HCT116 (cell line): ENCODE measurements at regions not wholly inside any gene's neighbourhood (a gene's known extent, or its start where the extent isn't known, plus 50 kb on each side); places are given as distances from the start of the nearest gene placed in this dataset.
A peak's percentile ranks its signal among the peaks of the same experiment; 100 is the strongest.

Experiments
- ATAC-seq: fragments of 200-7000 bp; cut with Tn5 transposase; 2 replicates; pipeline ENCODE4 v1.9.1; 2020; ENCODE audit warnings: mild to moderate bottlenecking, moderate library complexity
- BruUV-seq: library from RNA; stranded (reverse); fragments of 400-500 nt; replicated peaks from 2 replicates; lab custom pipeline; 2021; lab: Mats Ljungman, UMichigan
- CTCF ChIA-PET: fragments of 300-600 bp; sonication (Branson Sonifier 250); formaldehyde crosslinking; loops from one replicate; lab custom pipeline; 2021; ENCODE audit warnings: antibody characterized with exemption; lab: Charles Lee
- POLR2A ChIA-PET: fragments of 300-600, 350-600 bp; sonication (Branson Sonifier 250); formaldehyde crosslinking; loops from one replicate; lab custom pipeline; 2021; ENCODE audit warnings: antibody characterized with exemption; lab: Charles Lee
- RAD21 ChIA-PET, 2 experiments: fragments of 300-600 bp; sonication (Branson Sonifier 250); formaldehyde crosslinking; loops; one replicate each; lab custom pipeline; 2023; ENCODE audit warnings: low total read pairs in 2 of 2; ENCODE audit not compliant: uncharacterized antibody in 2 of 2, unreplicated experiment in 2 of 2, low non-redundant PET in 1 of 2; lab: Charles Lee
- DNase-seq: peaks from one replicate; pipeline ENCODE4 v3.0.0-alpha.2; 2010; ENCODE audit warnings: low read depth, low spot score
- H2AFZ ChIP-seq: fragments of 200-600 bp; shearing (Covaris generic), sonication (generic); 2 replicates; pipeline ENCODE4 v1.6.1; 2017; ENCODE audit warnings: low read depth, mixed run types, mixed read lengths, antibody characterized with exemption, low read length; ENCODE audit not compliant: poor library complexity, severe bottlenecking
- H3K27ac ChIP-seq: 2 replicates; pipeline ENCODE4 v1.5.1; 2012; ENCODE audit warnings: low read depth, low read length
- H3K27me3 ChIP-seq: fragments of 200-600 bp; sonication (generic); 2 replicates; pipeline ENCODE4 v1.6.1; 2016; ENCODE audit warnings: mixed run types, low read length, mixed read lengths; ENCODE audit not compliant: insufficient read depth
- H3K36me3 ChIP-seq, 2 experiments: fragments of 200-500 bp in 1 of 2; fragments of 200-600 bp in 1 of 2; sonication (Bioruptor generic) in 1 of 2; sonication (generic) in 1 of 2; 2 replicates each; pipeline versions ENCODE4 v1.5.1 to v1.6.1; 2014 to 2016; ENCODE audit warnings: low read length in 2 of 2, inconsistent platforms in 1 of 2, mixed read lengths in 1 of 2, mixed run types in 1 of 2; ENCODE audit not compliant: insufficient read depth in 2 of 2, control insufficient read depth in 1 of 2
- H3K4me1 ChIP-seq, 2 experiments: fragments of 200-600 bp in 1 of 2; sonication (generic) in 1 of 2; 2 replicates each; pipeline versions ENCODE4 v1.5.1 to v1.6.1; 2012 to 2017; ENCODE audit warnings: low read length in 2 of 2, inconsistent platforms in 1 of 2, mild to moderate bottlenecking in 1 of 2, mixed read lengths in 1 of 2, mixed run types in 1 of 2, moderate library complexity in 1 of 2; ENCODE audit not compliant: insufficient read depth in 2 of 2, control insufficient read depth in 1 of 2
- H3K4me2 ChIP-seq: fragments of 200-600 bp; sonication (generic); 2 replicates; pipeline ENCODE4 v1.6.1; 2017; ENCODE audit warnings: mixed run types, low read length, mixed read lengths
- H3K4me3 ChIP-seq, 2 experiments: fragments of 200-600 bp in 1 of 2; sonication (generic) in 1 of 2; replicated peaks in 1 of 2; 2 replicates each; pipeline ENCODE4 v1.5.1; 2011 to 2016; ENCODE audit warnings: low read length in 2 of 2, control low read depth in 1 of 2, low read depth in 1 of 2, mild to moderate bottlenecking in 1 of 2, mixed read lengths in 1 of 2, mixed run types in 1 of 2
- H3K79me2 ChIP-seq: fragments of 200-600 bp; sonication (generic); 2 replicates; pipeline ENCODE4 v1.6.1; 2017; ENCODE audit warnings: mild to moderate bottlenecking, mixed run types, low read length, moderate library complexity, mixed read lengths; ENCODE audit not compliant: insufficient read depth
- H3K9ac ChIP-seq: fragments of 200-600 bp; sonication (generic); 2 replicates; pipeline ENCODE4 v1.6.1; 2016; ENCODE audit warnings: low read length, mixed read lengths
- H3K9me2 ChIP-seq: fragments of 200-600 bp; sonication (generic), shearing (Covaris generic); 2 replicates; pipeline ENCODE4 v1.6.1; 2017; ENCODE audit warnings: mixed run types, mild to moderate bottlenecking, moderate library complexity; ENCODE audit not compliant: insufficient read depth
- H3K9me3 ChIP-seq, 2 experiments: fragments of 200-500 bp in 1 of 2; fragments of 200-600 bp in 1 of 2; sonication (Bioruptor generic) in 1 of 2; sonication (generic) in 1 of 2; 2 replicates each; pipeline ENCODE4 v1.6.1; 2014 to 2017; ENCODE audit warnings: low read length in 2 of 2, mixed read lengths in 2 of 2, inconsistent platforms in 1 of 2, low read depth in 1 of 2, mild to moderate bottlenecking in 1 of 2, mixed run types in 1 of 2, moderate library complexity in 1 of 2; ENCODE audit not compliant: control insufficient read depth in 1 of 2, insufficient read depth in 1 of 2
- H4K20me1 ChIP-seq: fragments of 200-600 bp; sonication (generic), shearing (Covaris generic); 2 replicates; pipeline ENCODE4 v1.6.1; 2017; ENCODE audit warnings: mixed run types, mild to moderate bottlenecking, moderate library complexity; ENCODE audit not compliant: insufficient read depth
- ATF3 ChIP-seq: IDR thresholded peaks from 2 replicates; pipeline ENCODE4 v1.6.1; 2012
- CEBPB ChIP-seq: IDR thresholded peaks from 2 replicates; pipeline ENCODE4 v1.6.1; 2012; ENCODE audit warnings: low read depth
- CTCF ChIP-seq, 3 experiments: fragments of 200-600 bp in 1 of 3; sonication (generic) in 1 of 3; IDR thresholded peaks in 2 of 3; conservative IDR thresholded peaks in 1 of 3; 2 replicates each; pipeline ENCODE4 v1.5.1; 2012 to 2017; ENCODE audit warnings: low read depth in 2 of 3, low read length in 2 of 3, antibody characterized with exemption in 1 of 3, borderline replicate concordance in 1 of 3, control low read depth in 1 of 3, mild to moderate bottlenecking in 1 of 3, mixed read lengths in 1 of 3, mixed run types in 1 of 3, moderate library complexity in 1 of 3; ENCODE audit not compliant: insufficient read depth in 1 of 3
- EGR1 ChIP-seq: IDR thresholded peaks from 2 replicates; pipeline ENCODE4 v1.6.1; 2012; ENCODE audit warnings: low read depth
- EZH2 ChIP-seq: fragments of 200-600 bp; sonication (generic); IDR thresholded peaks from 2 replicates; pipeline ENCODE4 v1.6.1; 2017; ENCODE audit warnings: antibody characterized with exemption, mixed run types
- EZH2phosphoT487 ChIP-seq: fragments of 200-600 bp; IDR thresholded peaks from 2 replicates; pipeline ENCODE4 v1.6.1; 2018; ENCODE audit warnings: antibody characterized with exemption, borderline replicate concordance
- FOSL1 ChIP-seq: IDR thresholded peaks from 2 replicates; pipeline ENCODE4 v1.6.1; 2012; ENCODE audit warnings: low read depth
- JUND ChIP-seq: IDR thresholded peaks from 2 replicates; pipeline ENCODE4 v1.6.1; 2012
- MAX ChIP-seq: IDR thresholded peaks from 2 replicates; pipeline ENCODE4 v1.6.1; 2012
- POLR2A ChIP-seq: IDR thresholded peaks from 2 replicates; pipeline ENCODE4 v1.7.0; 2011; ENCODE audit warnings: borderline replicate concordance; ENCODE audit not compliant: insufficient read depth, insufficient read length; ENCODE audit errors: extremely low read depth
- POLR2AphosphoS5 ChIP-seq: IDR thresholded peaks from 2 replicates; pipeline ENCODE4 v1.6.1; 2011; ENCODE audit warnings: mild to moderate bottlenecking, low read depth, low read length, moderate library complexity
- RAD21 ChIP-seq: IDR thresholded peaks from 2 replicates; pipeline ENCODE4 v1.6.1; 2012; ENCODE audit warnings: low read depth, mild to moderate bottlenecking
- REST ChIP-seq: IDR thresholded peaks from 2 replicates; pipeline ENCODE4 v1.6.1; 2012; ENCODE audit warnings: low read depth
- SIN3A ChIP-seq: IDR thresholded peaks from 2 replicates; pipeline ENCODE4 v1.6.1; 2012; ENCODE audit warnings: low read depth
- SP1 ChIP-seq: IDR thresholded peaks from 2 replicates; pipeline ENCODE4 v1.6.1; 2012; ENCODE audit warnings: low read depth
- SRF ChIP-seq: IDR thresholded peaks from 2 replicates; pipeline ENCODE4 v1.6.1; 2012; ENCODE audit warnings: low read depth
- TCF7L2 ChIP-seq: IDR thresholded peaks from 2 replicates; pipeline ENCODE4 v1.7.0; 2011; ENCODE audit warnings: borderline replicate concordance, inconsistent platforms; ENCODE audit not compliant: insufficient read depth, insufficient read length; ENCODE audit errors: extremely low read depth
- YY1 ChIP-seq: IDR thresholded peaks from 2 replicates; pipeline ENCODE4 v1.6.1; 2011; ENCODE audit warnings: low read length, low read depth, moderate library complexity, mild to moderate bottlenecking; ENCODE audit not compliant: insufficient replicate concordance; ENCODE audit errors: extremely low read depth
- ZBTB33 ChIP-seq: IDR thresholded peaks from 2 replicates; pipeline ENCODE4 v1.6.1; 2011; ENCODE audit warnings: mild to moderate bottlenecking, low read length, moderate library complexity; ENCODE audit not compliant: insufficient replicate concordance; ENCODE audit errors: extremely low read depth
- ZFX ChIP-seq: fragments of 450-650 bp; IDR thresholded peaks from 2 replicates; pipeline ENCODE4 v1.6.1; 2017
- ZNF274 ChIP-seq: fragments of 200-500 bp; sonication (Bioruptor generic); IDR thresholded peaks from 2 replicates; pipeline ENCODE4 v1.6.1; 2014; ENCODE audit warnings: mild to moderate bottlenecking, low read depth, low read length, inconsistent platforms
- intact Hi-C: fragments of 100-400 bp; cut with micrococcal nuclease; formaldehyde crosslinking; loops from 2 replicates; pipeline ENCODE4 v1.10.0; 2022

GRCh38 chrX:63250253-63250868, 100.8 kb downstream of the SPIN4 start:
- no peaks in the 10 kb centered on the region for H3K79me2 ChIP-seq
- H3K9me2 ChIP-seq, result no peaks in the 10 kb centered on the region
- ChIA-PET POLR2A (interaction anchor here (0.5 kb wide), 1 partner anchor 181 kb away, joined by 3 read pairs; no protein-coding TSS in a partner anchor), RAD21 (no interaction called here), CTCF (interaction anchor here (1.0 kb wide), 2 partner anchors 256 to 436 kb away, joined by 3 to 5 read pairs; no protein-coding TSS in a partner anchor)
- H3K4me2 ChIP-seq, result no peak overlapping the region
- H3K9ac ChIP-seq, result no peak overlapping the region
- no peak overlapping the region for H3K4me3 ChIP-seq
- BruUV-seq, result no TSS peak
- no peaks in the 10 kb centered on the region for H3K27me3 ChIP-seq
- H3K9me3 ChIP-seq, result no peaks in the 10 kb centered on the region
- peak; percentile 91 for ATAC-seq
- H3K36me3 ChIP-seq, result no peaks in the 10 kb centered on the region
- H3K27ac ChIP-seq, result no peak overlapping the region
- peak; percentile 69 for DNase-seq
- no peaks in the 10 kb centered on the region for H3K4me1 ChIP-seq
- intact Hi-C loops, result no loop called here
- H2AFZ ChIP-seq, result no peak overlapping the region
- no peaks in the 10 kb centered on the region for H4K20me1 ChIP-seq
- TF ChIP-seq TCF7L2 (no peak), ZBTB33 (no peak), CEBPB (no peak), CTCF (IDR thresholded peaks at IDR 0.05 in 2 of 3, conservative IDR thresholded peaks at IDR 0.05 in 1 of 3; ENCODE audit: borderline replicate concordance in 1 of 3, insufficient read depth in 1 of 3, low read depth in 2 of 3, low read length in 2 of 3) (peak; percentile 70 to 97 (median 74)), FOSL1 (no peak), EGR1 (no peak), JUND (no peak), MAX (no peak), YY1 (no peak), POLR2A (no peak), SRF (no peak), ZFX (no peak), SP1 (no peak), ZNF274 (no peak), ATF3 (no peak), EZH2 (no peak), SIN3A (no peak), REST (no peak), POLR2AphosphoS5 (no peak), EZH2phosphoT487 (no peak), RAD21 (peak; percentile 74)
